OCI-LY1 (cell line): ENCODE measurements at regions not wholly inside any gene's neighbourhood (a gene's known extent, or its start where the extent isn't known, plus 50 kb on each side); places are given as distances from the start of the nearest gene placed in this dataset.
A peak's percentile ranks its signal among the peaks of the same experiment; 100 is the strongest.

Experiments
- H2AFZ ChIP-seq: fragments of 200-600 bp; sonication (generic), shearing (Covaris generic); 2 replicates; pipeline ENCODE4 v1.6.0; 2014; ENCODE audit warnings: antibody characterized with exemption, mild to moderate bottlenecking, low read length
- H3F3A ChIP-seq: fragments of 200-600 bp; sonication (generic), shearing (Covaris generic); 2 replicates; pipeline ENCODE4 v1.6.0; 2014; ENCODE audit warnings: mild to moderate bottlenecking, antibody characterized with exemption, low read length, moderate library complexity; ENCODE audit not compliant: insufficient read depth
- H3K27ac ChIP-seq: fragments of 200-600 bp; sonication (generic); 2 replicates; pipeline ENCODE4 v1.5.1; 2014; ENCODE audit warnings: low read length, mixed run types, mild to moderate bottlenecking, low read depth; ENCODE audit not compliant: poor library complexity, severe bottlenecking
- H3K27me3 ChIP-seq: fragments of 200-600 bp; sonication (generic); 2 replicates; pipeline ENCODE4 v1.6.0; 2014; ENCODE audit warnings: antibody characterized with exemption, mild to moderate bottlenecking, low read length, moderate library complexity; ENCODE audit not compliant: insufficient read depth
- H3K36me3 ChIP-seq: fragments of 200-600 bp; sonication (generic); 2 replicates; pipeline ENCODE4 v1.6.1; 2014; ENCODE audit warnings: mild to moderate bottlenecking, antibody characterized with exemption, low read length, moderate library complexity, mixed read lengths; ENCODE audit not compliant: insufficient read depth
- H3K4me1 ChIP-seq: fragments of 200-600 bp; sonication (generic); 2 replicates; pipeline ENCODE4 v1.5.1; 2014; ENCODE audit warnings: mild to moderate bottlenecking, low read length, moderate library complexity; ENCODE audit not compliant: insufficient read depth, severe bottlenecking
- H3K4me2 ChIP-seq: fragments of 200-600 bp; sonication (generic), shearing (Covaris generic); 2 replicates; pipeline ENCODE4 v1.6.1; 2014; ENCODE audit warnings: low read length
- H3K4me3 ChIP-seq: fragments of 200-600 bp; sonication (generic); 2 replicates; pipeline ENCODE4 v1.5.1; 2014; ENCODE audit warnings: low read length, low read depth, mild to moderate bottlenecking, mixed read lengths; ENCODE audit not compliant: poor library complexity, severe bottlenecking
- H3K79me2 ChIP-seq: fragments of 200-600 bp; shearing (Covaris generic); 2 replicates; pipeline ENCODE4 v1.6.1; 2016; ENCODE audit warnings: mixed run types, low read length, mixed read lengths; ENCODE audit not compliant: insufficient read depth
- H3K9ac ChIP-seq: fragments of 200-600 bp; sonication (generic), shearing (Covaris generic); 2 replicates; pipeline ENCODE4 v1.6.1; 2014; ENCODE audit warnings: mild to moderate bottlenecking, low read length, mixed read lengths
- H3K9me2 ChIP-seq: fragments of 200-600 bp; sonication (generic), shearing (Covaris generic); 2 replicates; pipeline ENCODE4 v1.6.1; 2014; ENCODE audit warnings: low read depth, mild to moderate bottlenecking, low read length, mixed read lengths
- H3K9me3 ChIP-seq: fragments of 200-600 bp; shearing (Covaris generic); 2 replicates; pipeline ENCODE4 v1.6.1; 2014; ENCODE audit warnings: low read length, mixed read lengths
- H4K20me1 ChIP-seq: fragments of 200-600 bp; sonication (generic), shearing (Covaris generic); 2 replicates; pipeline ENCODE4 v1.6.0; 2016; ENCODE audit warnings: mild to moderate bottlenecking, low read length; ENCODE audit not compliant: insufficient read depth
- CTCF ChIP-seq: fragments of 200-600 bp; sonication (generic), shearing (Covaris generic); IDR thresholded peaks from 2 replicates; pipeline ENCODE4 v1.5.1; 2017; ENCODE audit warnings: mild to moderate bottlenecking, antibody characterized with exemption, low read length, moderate library complexity, mixed read lengths
- EZH2 ChIP-seq: fragments of 200-600 bp; sonication (generic), shearing (Covaris generic); IDR thresholded peaks from 2 replicates; pipeline ENCODE4 v1.8.0; 2017; ENCODE audit warnings: borderline replicate concordance, mixed run types, mild to moderate bottlenecking, antibody characterized with exemption, low read length, moderate library complexity, mixed read lengths

GRCh38 chrX:145393702-145394235, 146.5 kb downstream of the SPANXN1 start:
- H3K36me3 ChIP-seq = no peaks in the 10 kb centered on the region
- H3K4me3 ChIP-seq = no peak overlapping the region
- no peak overlapping the region for H3K27ac ChIP-seq
- no peaks in the 10 kb centered on the region for H3K27me3 ChIP-seq
- no peaks in the 10 kb centered on the region for H3K79me2 ChIP-seq
- TF ChIP-seq EZH2 = no peak
- TF ChIP-seq CTCF = peak; percentile 48
- H2AFZ ChIP-seq = no peak overlapping the region
- no peaks in the 10 kb centered on the region for H3F3A ChIP-seq
- no peaks in the 10 kb centered on the region for H3K9me2 ChIP-seq
- no peaks in the 10 kb centered on the region for H4K20me1 ChIP-seq
- H3K9ac ChIP-seq = no peak overlapping the region
- H3K4me1 ChIP-seq = no peaks in the 10 kb centered on the region
- H3K9me3 ChIP-seq = no peaks in the 10 kb centered on the region
- H3K4me2 ChIP-seq = no peak overlapping the region

- no peak overlapping the region for H3K4me3 ChIP-seq
- H3K27me3 ChIP-seq = no peaks in the 10 kb centered on the region
- no peak overlapping the region for H3K27ac ChIP-seq
- no peaks in the 10 kb centered on the region for H3K4me1 ChIP-seq
- no peaks in the 10 kb centered on the region for H3F3A ChIP-seq
- no peak overlapping the region for H3K9ac ChIP-seq
- H4K20me1 ChIP-seq = no peaks in the 10 kb centered on the region
- no peaks in the 10 kb centered on the region for H3K9me3 ChIP-seq
- H3K9me2 ChIP-seq = no peaks in the 10 kb centered on the region
- no peak overlapping the region for H3K4me2 ChIP-seq
- no peaks in the 10 kb centered on the region for H3K36me3 ChIP-seq
- TF ChIP-seq EZH2 (no peak), CTCF (no peak)
- H3K79me2 ChIP-seq = no peaks in the 10 kb centered on the region
- H2AFZ ChIP-seq = no peak overlapping the region
These were observed 147.0 kb downstream of the SPANXN1 start for GRCh38 chrX:145394344-145394743.

GRCh38 chrX:145396612-145397011, 149.3 kb downstream of the SPANXN1 start:
- TF ChIP-seq EZH2 = no peak
- TF ChIP-seq CTCF = no peak

More at GRCh38 chrX:145396612-145397011, 149.3 kb downstream of the SPANXN1 start:
- Histone ChIP-seq H3K4me2 (no peak overlapping the region), H3K9me2 (no peaks in the 10 kb centered on the region), H3K9me3 (no peaks in the 10 kb centered on the region), H3K9ac (no peak overlapping the region), H4K20me1 (no peaks in the 10 kb centered on the region), H3K79me2 (no peaks in the 10 kb centered on the region), H3K36me3 (no peaks in the 10 kb centered on the region), H3K27me3 (no peaks in the 10 kb centered on the region), H2AFZ (no peak overlapping the region), H3K4me3 (no peak overlapping the region), H3K27ac (no peak overlapping the region), H3F3A (no peaks in the 10 kb centered on the region), H3K4me1 (no peaks in the 10 kb centered on the region)
